ENCODE measurements at regions not wholly inside any gene's neighbourhood (a gene's known extent, or its start where the extent isn't known, plus 50 kb on each side); places are given as distances from the start of the nearest gene placed in this dataset.

- DNase-seq, result no peak
These were observed 314.4 kb downstream of the PLK2 start for GRCh38 chr5:58145397-58145934.

- DNase-seq, result no peak
These were observed 316.2 kb downstream of the PLK2 start for GRCh38 chr5:58143727-58144126.

GRCh38 chr5:58143181-58143580 lies 316.7 kb downstream of the PLK2 start:
- no peak for DNase-seq

- no peak for DNase-seq
These were observed 321.1 kb downstream of the PLK2 start for GRCh38 chr5:58138791-58139190.

- no peak for DNase-seq
These were observed 323.5 kb downstream of the PLK2 start for GRCh38 chr5:58136406-58136805.

- peak; percentile 74 for DNase-seq
These were observed 324.1 kb downstream of the PLK2 start for GRCh38 chr5:58135571-58136335.

GRCh38 chr5:58133631-58134296 lies 326.1 kb downstream of the PLK2 start:
- peak; percentile 75 for DNase-seq

GRCh38 chr5:58133216-58133615 lies 326.7 kb downstream of the PLK2 start:
- no peak for DNase-seq

GRCh38 chr5:58127255-58128220 lies 332.3 kb downstream of the PLK2 start:
- DNase-seq, result no peak

- no peak for DNase-seq
These were observed 336.4 kb downstream of the PLK2 start for GRCh38 chr5:58123501-58123900.

GRCh38 chr5:58122848-58123392 lies 337.0 kb downstream of the PLK2 start:
- no peak for DNase-seq

- no peak for DNase-seq
These were observed 337.7 kb downstream of the PLK2 start for GRCh38 chr5:58122157-58122556.

- DNase-seq, result no peak
These were observed 338.5 kb downstream of the PLK2 start for GRCh38 chr5:58121391-58121790.

- no peak for DNase-seq
These were observed 342.3 kb downstream of the PLK2 start for GRCh38 chr5:58117542-58117941.

- DNase-seq, result no peak
These were observed 343.5 kb downstream of the PLK2 start for GRCh38 chr5:58116346-58116745.

- DNase-seq, result no peak
These were observed 344.1 kb downstream of the PLK2 start for GRCh38 chr5:58115811-58116210.

GRCh38 chr5:58114324-58114723 lies 345.6 kb downstream of the PLK2 start:
- DNase-seq, result peak; percentile 77

GRCh38 chr5:58113172-58113571 lies 346.7 kb downstream of the PLK2 start:
- DNase-seq, result no peak

GRCh38 chr5:58108511-58108910 lies 351.4 kb downstream of the PLK2 start:
- DNase-seq, result no peak

- no peak for DNase-seq
These were observed 352.2 kb downstream of the PLK2 start for GRCh38 chr5:58107704-58108103.

- DNase-seq, result peak; percentile 36
These were observed 353.0 kb downstream of the PLK2 start for GRCh38 chr5:58106754-58107410.

GRCh38 chr5:58105836-58106235 lies 354.1 kb downstream of the PLK2 start:
- DNase-seq, result no peak
